Loucy (cell line): ENCODE measurements at regions not wholly inside any gene's neighbourhood (a gene's known extent, or its start where the extent isn't known, plus 50 kb on each side); places are given as distances from the start of the nearest gene placed in this dataset.

Source experiments
- CTCF ChIP-seq: fragments of 200-600 bp; sonication (generic); conservative IDR thresholded peaks from 2 replicates; pipeline ENCODE4 v1.5.1; 2014; ENCODE audit warnings: mild to moderate bottlenecking, antibody characterized with exemption, low read length
- EZH2phosphoT487 ChIP-seq: fragments of 200-600 bp; IDR thresholded peaks from 2 replicates; pipeline ENCODE4 v1.6.1; 2018; ENCODE audit warnings: antibody characterized with exemption, mild to moderate bottlenecking, moderate library complexity, borderline replicate concordance

DNA sequence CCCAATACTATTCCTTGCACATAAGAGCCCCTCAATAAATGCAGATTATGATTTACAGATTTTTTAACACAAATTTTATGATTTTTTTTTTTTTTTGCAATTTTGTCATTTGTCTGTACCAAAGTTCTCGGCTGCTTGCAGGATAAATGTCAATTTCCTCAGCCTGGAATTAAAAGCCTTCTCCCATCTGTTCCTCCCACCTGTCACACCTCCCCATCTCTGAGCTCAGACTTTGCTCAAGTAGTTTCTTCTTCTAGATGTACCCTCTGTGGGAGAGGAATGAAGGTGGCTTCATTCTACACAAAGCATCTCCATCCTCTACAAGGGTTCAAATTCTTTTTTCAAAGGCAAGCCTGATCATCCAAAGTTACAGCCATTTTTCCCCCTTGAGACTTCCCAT is 153.7 kb upstream of the GRAMD2B start:
- no peak for TF ChIP-seq EZH2phosphoT487
- TF ChIP-seq CTCF, result no peak
